ENCODE measurements at regions not wholly inside any gene's neighbourhood (a gene's known extent, or its start where the extent isn't known, plus 50 kb on each side); places are given as distances from the start of the nearest gene placed in this dataset.

GRCh38 chrX:122940199-122940598 lies 243.9 kb upstream of the GRIA3 start:
- no peak for DNase-seq
- no peak for TF ChIP-seq POLR2A (IDR thresholded peaks at IDR 0.05)
- TF ChIP-seq, protein P1, sequence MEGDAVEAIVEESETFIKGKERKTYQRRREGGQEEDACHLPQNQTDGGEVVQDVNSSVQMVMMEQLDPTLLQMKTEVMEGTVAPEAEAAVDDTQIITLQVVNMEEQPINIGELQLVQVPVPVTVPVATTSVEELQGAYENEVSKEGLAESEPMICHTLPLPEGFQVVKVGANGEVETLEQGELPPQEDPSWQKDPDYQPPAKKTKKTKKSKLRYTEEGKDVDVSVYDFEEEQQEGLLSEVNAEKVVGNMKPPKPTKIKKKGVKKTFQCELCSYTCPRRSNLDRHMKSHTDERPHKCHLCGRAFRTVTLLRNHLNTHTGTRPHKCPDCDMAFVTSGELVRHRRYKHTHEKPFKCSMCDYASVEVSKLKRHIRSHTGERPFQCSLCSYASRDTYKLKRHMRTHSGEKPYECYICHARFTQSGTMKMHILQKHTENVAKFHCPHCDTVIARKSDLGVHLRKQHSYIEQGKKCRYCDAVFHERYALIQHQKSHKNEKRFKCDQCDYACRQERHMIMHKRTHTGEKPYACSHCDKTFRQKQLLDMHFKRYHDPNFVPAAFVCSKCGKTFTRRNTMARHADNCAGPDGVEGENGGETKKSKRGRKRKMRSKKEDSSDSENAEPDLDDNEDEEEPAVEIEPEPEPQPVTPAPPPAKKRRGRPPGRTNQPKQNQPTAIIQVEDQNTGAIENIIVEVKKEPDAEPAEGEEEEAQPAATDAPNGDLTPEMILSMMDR (IDR thresholded peaks at IDR 0.05), result no peak
- Histone ChIP-seq H3K27me3 (no peaks in the 10 kb centered on the region), H3K27ac (no peak overlapping the region), H3K4me1 (no peaks in the 10 kb centered on the region), H3K4me3 (no peak overlapping the region), H3K36me3 (ENCODE audit: low read depth, missing control alignments) (no peaks in the 10 kb centered on the region), H3K9me3 (no peaks in the 10 kb centered on the region)
- intact Hi-C loops (cut with DNase I; ENCODE audit: low total_unique reads), result no loop called here
- 67 to 87% methylated on average over 1 of the region's 1 CpG for WGBS, 2 donors

DNA sequence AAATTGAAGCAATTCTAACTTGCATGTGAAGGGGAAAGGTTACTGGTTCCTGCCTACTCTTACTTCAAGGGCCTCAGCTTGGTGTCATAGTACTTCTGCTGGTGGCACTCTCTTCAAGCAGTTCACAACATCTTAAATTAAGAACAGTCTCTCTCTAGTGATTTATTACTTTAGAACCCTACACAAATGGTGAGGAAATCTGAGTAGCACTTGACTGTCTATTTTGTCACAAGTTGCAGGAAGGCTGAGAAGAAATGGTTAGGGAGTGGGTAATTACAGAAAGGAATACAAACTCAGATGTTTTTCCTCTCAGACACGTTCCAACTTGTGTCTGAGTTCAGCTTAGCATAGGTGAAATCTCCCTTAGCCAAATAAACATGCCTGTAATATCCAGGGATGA lies 242.3 kb upstream of the GRIA3 start:
- intact Hi-C loops (cut with DNase I; ENCODE audit: low total_unique reads), result no loop called here
- TF ChIP-seq, protein P1 (IDR thresholded peaks at IDR 0.05), result no peak
- no peak for TF ChIP-seq POLR2A (IDR thresholded peaks at IDR 0.05)
- DNase-seq, result no peak
- H3K4me3 ChIP-seq, result no peak overlapping the region
- no peaks in the 10 kb centered on the region for H3K36me3 ChIP-seq (ENCODE audit: low read depth, missing control alignments)
- 17 to 22% methylated on average over 1 of the region's 1 CpG for WGBS, 2 donors
- H3K4me1 ChIP-seq, result no peaks in the 10 kb centered on the region
- no peak overlapping the region for H3K27ac ChIP-seq
- H3K27me3 ChIP-seq, result no peaks in the 10 kb centered on the region
- H3K9me3 ChIP-seq, result no peaks in the 10 kb centered on the region

DNA sequence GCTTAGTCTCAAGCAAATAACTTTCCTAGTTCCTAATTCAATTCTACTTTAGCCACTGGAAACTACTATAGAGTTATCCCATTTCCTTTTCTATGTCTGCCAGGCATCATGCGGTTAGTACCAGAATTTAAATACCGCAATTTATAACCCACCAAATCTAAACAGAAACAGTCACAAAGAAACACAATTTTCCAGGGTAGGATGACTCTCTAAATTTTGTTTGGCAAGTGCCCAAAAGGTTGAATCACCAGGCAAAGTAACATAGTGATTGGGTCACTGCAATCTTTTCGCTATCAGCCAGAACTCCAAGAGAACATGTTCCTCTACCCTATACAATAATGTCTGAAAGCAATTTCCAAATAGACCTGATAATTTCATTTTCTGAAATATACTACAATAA lies 240.2 kb upstream of the GRIA3 start:
- H3K4me1 ChIP-seq, result no peaks in the 10 kb centered on the region
- H3K4me3 ChIP-seq, result no peak overlapping the region
- H3K27me3 ChIP-seq, result no peaks in the 10 kb centered on the region
- no peak for TF ChIP-seq POLR2A (IDR thresholded peaks at IDR 0.05)
- TF ChIP-seq, protein P1 (IDR thresholded peaks at IDR 0.05), result no peak
- no peaks in the 10 kb centered on the region for H3K36me3 ChIP-seq (ENCODE audit: low read depth, missing control alignments)
- no peak overlapping the region for H3K27ac ChIP-seq
- intact Hi-C loops (cut with DNase I; ENCODE audit: low total_unique reads), result no loop called here
- H3K9me3 ChIP-seq, result no peaks in the 10 kb centered on the region
- WGBS, 2 donors, result 86 to 90% methylated on average over 3 of the region's 3 CpGs
- no peak for DNase-seq

DNA sequence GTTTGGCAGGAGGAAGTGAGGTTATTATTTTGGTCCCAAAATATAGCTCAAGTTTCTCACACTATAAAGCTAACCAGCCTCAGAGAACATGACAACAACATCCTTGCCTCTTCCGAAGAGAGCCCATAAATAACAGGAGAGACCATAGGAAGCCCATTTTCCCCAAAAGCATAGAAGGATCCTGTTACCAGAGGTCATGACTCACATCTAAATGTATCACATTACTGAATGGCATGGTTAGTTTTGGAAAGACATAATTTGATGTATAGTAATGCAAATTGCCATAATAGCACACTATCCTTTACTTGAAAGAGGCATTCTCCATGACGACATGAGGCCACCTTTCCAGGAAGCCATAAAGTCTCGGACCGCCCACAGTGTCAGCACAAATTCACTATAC lies 238.8 kb upstream of the GRIA3 start:
- no peaks in the 10 kb centered on the region for H3K9me3 ChIP-seq
- DNase-seq, result no peak
- no peak overlapping the region for H3K4me3 ChIP-seq
- H3K4me1 ChIP-seq, result no peaks in the 10 kb centered on the region
- WGBS, 2 donors, result 59 to 78% methylated on average over 3 to 4 of the region's 4 CpGs
- intact Hi-C loops (cut with DNase I; ENCODE audit: low total_unique reads), result no loop called here
- no peaks in the 10 kb centered on the region for H3K36me3 ChIP-seq (ENCODE audit: low read depth, missing control alignments)
- no peaks in the 10 kb centered on the region for H3K27me3 ChIP-seq
- TF ChIP-seq, protein P1 (IDR thresholded peaks at IDR 0.05), result no peak
- no peak for TF ChIP-seq POLR2A (IDR thresholded peaks at IDR 0.05)
- H3K27ac ChIP-seq, result no peak overlapping the region

DNA sequence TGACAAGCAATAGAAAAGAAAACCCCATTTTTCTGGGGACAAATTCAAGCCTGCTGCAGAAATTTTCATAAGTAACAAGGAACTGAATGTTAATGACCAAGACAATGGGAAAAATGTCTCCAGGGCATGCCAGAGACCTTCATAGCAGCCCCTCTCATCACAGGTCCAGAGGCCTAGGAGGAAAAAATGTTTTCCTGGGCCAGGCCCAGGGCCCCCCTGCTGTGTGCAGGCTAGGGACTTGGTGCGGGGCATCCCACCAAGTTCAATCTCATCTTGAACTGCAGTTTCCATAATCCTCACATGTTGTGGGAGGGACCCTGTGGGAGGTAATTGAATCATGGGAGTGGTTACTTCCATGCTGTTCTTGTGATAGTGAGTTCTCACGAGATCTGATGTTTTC lies 211.5 kb upstream of the GRIA3 start:
- Histone ChIP-seq H3K27ac (no peak overlapping the region), H3K4me3 (no peak overlapping the region), H3K4me1 (no peaks in the 10 kb centered on the region), H3K9me3 (no peaks in the 10 kb centered on the region), H3K27me3 (no peaks in the 10 kb centered on the region), H3K36me3 (ENCODE audit: low read depth, missing control alignments) (no peaks in the 10 kb centered on the region)
- 42 to 72% methylated on average over 2 of the region's 2 CpGs for WGBS, 2 donors
- intact Hi-C loops (cut with DNase I; ENCODE audit: low total_unique reads), result no loop called here
- DNase-seq, result no peak
- TF ChIP-seq, protein P1 (IDR thresholded peaks at IDR 0.05), result no peak
- no peak for TF ChIP-seq POLR2A (IDR thresholded peaks at IDR 0.05)

All from testis (tissue), 2 donors.